Mucosa of stomach (tissue), 1 donor: ENCODE measurements at regions not wholly inside any gene's neighbourhood (a gene's known extent, or its start where the extent isn't known, plus 50 kb on each side); places are given as distances from the start of the nearest gene placed in this dataset.

Experiments
- H3K27me3 ChIP-seq: one replicate; pipeline ENCODE4 v1.7.0; 2013; ENCODE audit warnings: mild to moderate bottlenecking, low read length; ENCODE audit not compliant: control insufficient read depth, insufficient read depth
- H3K36me3 ChIP-seq: one replicate; pipeline ENCODE4 v1.7.0; 2013; ENCODE audit warnings: low read length; ENCODE audit not compliant: control insufficient read depth, insufficient read depth
- H3K4me1 ChIP-seq: one replicate; pipeline ENCODE4 v1.7.0; 2013; ENCODE audit warnings: mild to moderate bottlenecking, low read length; ENCODE audit not compliant: control insufficient read depth, insufficient read depth
- H3K4me3 ChIP-seq: one replicate; pipeline ENCODE4 v1.7.0; 2013; ENCODE audit warnings: low read length
- H3K9ac ChIP-seq: one replicate; pipeline ENCODE4 v1.7.0; 2013; ENCODE audit warnings: mild to moderate bottlenecking, low read length, moderate library complexity
- H3K9me3 ChIP-seq: one replicate; pipeline ENCODE4 v1.7.0; 2013; ENCODE audit warnings: mild to moderate bottlenecking, low read length, moderate library complexity; ENCODE audit not compliant: control insufficient read depth
- donor health status: Pancreatic carcinoma.

DNA sequence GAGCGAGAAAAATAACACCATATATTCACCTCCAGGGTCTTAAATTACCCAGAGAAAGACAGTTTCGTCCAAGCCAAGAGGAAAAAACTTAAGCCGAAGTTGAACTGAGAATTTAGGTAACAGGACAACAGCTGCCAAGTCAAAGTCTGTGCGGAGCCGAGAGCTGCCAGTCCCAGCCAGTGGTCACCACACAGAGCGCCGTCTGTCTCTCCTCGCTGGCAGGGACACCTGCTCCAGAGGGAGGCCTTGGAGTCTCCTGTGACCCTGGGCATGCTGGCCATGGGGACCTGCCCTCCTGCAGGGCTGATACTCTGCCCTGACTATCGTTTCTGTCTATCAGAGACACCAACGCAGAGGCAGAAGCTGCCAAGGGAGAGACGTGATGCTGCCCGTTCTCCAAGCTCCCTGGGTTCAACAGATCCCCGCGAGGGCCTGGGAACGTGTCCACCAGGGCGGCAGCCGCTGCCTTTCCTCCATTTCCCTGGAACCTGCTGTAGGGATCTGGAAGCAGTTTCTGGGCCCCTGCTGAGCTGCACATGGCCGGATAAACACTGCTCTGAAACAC lies 341.3 kb downstream of the SMOC2 start:
- Histone ChIP-seq H3K4me3 (no peak overlapping the region), H3K9me3 (no peaks in the 10 kb centered on the region), H3K36me3 (no peaks in the 10 kb centered on the region), H3K9ac (no peak overlapping the region), H3K4me1 (no peaks in the 10 kb centered on the region), H3K27me3 (no peaks in the 10 kb centered on the region)

DNA sequence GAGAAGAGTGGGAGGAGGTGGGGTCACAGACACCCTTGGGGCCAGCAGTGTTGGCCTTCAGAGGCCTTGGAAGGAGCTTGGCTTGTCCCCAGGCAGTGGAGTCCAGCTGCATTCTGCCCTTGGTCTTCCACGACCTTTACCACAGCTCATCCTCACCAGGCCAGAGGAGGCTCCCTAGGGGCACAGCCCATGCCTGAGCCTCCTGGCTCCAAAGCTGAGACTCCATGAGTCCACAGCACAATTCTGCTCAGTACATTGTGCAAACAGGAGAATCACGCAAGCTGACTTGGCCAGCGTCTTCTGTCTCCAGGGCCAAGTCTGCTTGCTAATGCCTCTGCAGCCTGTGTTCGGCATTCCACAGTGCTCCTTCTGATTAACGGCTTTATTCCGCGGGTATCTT lies 337.2 kb downstream of the SMOC2 start:
- Histone ChIP-seq H3K4me3 (no peak overlapping the region), H3K9ac (no peak overlapping the region), H3K4me1 (no peaks in the 10 kb centered on the region), H3K27me3 (no peaks in the 10 kb centered on the region), H3K9me3 (no peaks in the 10 kb centered on the region), H3K36me3 (no peaks in the 10 kb centered on the region)

DNA sequence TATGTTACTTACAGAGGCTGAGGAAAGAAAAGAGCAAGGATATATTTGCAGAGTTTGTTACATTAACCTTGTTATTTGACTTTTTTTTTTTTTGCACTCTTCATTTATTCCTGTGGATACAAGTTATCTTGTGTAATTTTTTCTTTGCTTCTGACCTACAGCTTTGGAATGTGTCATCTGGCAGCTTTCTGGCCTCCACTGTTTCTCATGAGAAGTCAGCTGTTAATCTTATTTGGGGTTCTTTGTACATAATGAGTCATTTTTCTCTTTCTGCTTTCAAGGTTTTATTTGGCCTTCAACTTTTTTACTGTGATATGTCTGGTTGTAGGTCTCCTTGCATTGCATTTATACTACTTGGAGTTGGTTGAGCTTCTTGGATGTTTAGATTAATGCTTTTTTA lies 333.4 kb downstream of the SMOC2 start:
- no peaks in the 10 kb centered on the region for H3K36me3 ChIP-seq
- H3K27me3 ChIP-seq, result no peaks in the 10 kb centered on the region
- no peak overlapping the region for H3K4me3 ChIP-seq
- H3K9me3 ChIP-seq, result no peaks in the 10 kb centered on the region
- H3K9ac ChIP-seq, result no peak overlapping the region
- no peaks in the 10 kb centered on the region for H3K4me1 ChIP-seq

DNA sequence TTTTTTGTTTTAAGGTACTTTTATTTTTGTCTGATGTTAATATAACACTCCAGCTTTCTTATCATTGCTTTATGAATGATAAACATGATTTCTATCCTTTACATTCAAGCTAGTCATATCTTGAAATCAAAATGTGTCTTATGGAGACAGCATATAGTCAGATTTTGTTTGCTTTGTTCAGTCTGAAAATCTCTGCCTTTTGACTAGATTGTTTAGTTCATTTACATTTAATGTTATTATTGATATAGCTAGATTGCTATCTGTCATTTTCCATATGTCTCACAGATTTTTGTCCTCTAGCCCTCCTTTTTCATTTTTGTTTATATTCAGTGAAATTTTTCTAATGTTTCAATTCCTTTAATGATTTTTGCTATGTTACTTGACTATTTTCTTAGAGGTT lies 332.8 kb downstream of the SMOC2 start:
- H3K36me3 ChIP-seq, result no peaks in the 10 kb centered on the region
- no peaks in the 10 kb centered on the region for H3K4me1 ChIP-seq
- H3K4me3 ChIP-seq, result no peak overlapping the region
- H3K9me3 ChIP-seq, result no peaks in the 10 kb centered on the region
- H3K27me3 ChIP-seq, result no peaks in the 10 kb centered on the region
- H3K9ac ChIP-seq, result no peak overlapping the region

DNA sequence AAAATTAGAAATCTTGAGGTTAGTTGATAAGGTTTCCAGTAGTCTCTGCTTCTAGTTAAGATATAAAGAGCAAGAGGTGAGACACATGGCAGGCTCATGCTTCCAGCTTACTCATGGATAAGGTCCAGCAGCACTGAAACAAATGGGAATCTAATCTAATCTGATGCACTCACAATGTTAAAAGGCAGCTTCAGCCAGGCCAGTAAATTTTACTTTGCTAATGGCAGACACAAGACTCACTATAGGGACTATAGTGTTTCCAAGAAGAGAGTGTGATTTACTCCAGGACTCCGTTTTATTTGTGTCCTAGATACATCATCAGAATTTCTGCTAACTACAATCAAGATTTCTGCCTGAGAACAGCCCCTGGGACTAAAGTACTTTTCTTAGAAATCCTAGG lies 324.8 kb downstream of the SMOC2 start:
- Histone ChIP-seq H3K36me3 (no peaks in the 10 kb centered on the region), H3K4me1 (no peaks in the 10 kb centered on the region), H3K9ac (no peak overlapping the region), H3K27me3 (no peaks in the 10 kb centered on the region), H3K4me3 (no peak overlapping the region), H3K9me3 (no peaks in the 10 kb centered on the region)

DNA sequence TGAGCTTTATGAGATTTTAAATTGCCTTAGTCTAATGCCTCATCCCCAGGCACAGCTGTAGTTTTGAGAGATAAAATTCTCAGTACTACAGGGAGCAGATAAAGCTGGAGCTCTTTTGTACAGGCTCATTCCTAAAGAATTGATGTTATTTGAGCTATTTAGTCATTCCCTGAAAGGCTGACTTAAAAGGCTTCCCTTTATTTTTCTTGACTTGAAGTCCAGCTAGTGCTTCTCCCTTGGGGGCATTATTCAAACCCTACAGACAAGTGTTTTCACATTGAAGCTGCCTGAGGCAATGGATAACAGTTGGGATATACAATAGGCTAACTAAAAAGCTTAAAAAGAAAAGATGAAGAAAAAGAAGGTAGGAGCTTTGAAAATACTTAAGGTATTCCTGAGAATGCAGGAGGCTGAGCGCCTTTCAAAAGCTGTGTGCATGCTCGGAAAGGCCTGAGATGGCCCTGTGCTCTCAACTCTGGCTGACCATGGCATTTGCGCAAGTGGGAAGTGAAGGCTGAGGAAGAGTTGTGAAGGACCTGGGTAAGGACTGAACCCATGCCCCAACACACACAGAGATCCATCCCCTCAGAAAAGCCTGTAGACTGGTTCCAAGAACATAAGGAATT lies 315.1 kb downstream of the SMOC2 start:
- H3K4me1 ChIP-seq, result no peaks in the 10 kb centered on the region

DNA sequence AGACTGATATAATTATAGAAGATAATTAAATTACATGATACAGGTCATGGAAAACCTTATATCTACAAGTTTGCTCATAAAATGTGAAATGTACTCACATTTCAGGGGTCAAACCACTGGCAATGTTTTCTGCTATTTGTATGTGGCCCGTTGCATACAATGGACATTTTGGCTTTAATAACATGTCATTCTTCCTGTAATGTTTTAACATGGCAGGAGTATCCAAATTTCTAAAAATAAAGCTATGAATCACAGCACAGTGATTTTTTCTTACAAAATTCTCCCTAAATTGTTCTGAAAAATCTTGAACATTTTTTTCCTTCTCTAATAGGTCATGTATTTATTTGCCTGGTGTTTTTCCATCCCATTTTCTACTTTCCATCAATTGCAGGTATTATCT lies 305.7 kb downstream of the SMOC2 start:
- no peak overlapping the region for H3K9ac ChIP-seq
- H3K36me3 ChIP-seq, result no peaks in the 10 kb centered on the region
- H3K27me3 ChIP-seq, result no peaks in the 10 kb centered on the region
- H3K9me3 ChIP-seq, result no peaks in the 10 kb centered on the region
- H3K4me1 ChIP-seq, result no peaks in the 10 kb centered on the region
- H3K4me3 ChIP-seq, result no peak overlapping the region

More for the DNA sequence above, 315.1 kb downstream of the SMOC2 start:
- Histone ChIP-seq H3K9me3 (no peaks in the 10 kb centered on the region), H3K36me3 (no peaks in the 10 kb centered on the region), H3K9ac (no peak overlapping the region), H3K27me3 (no peaks in the 10 kb centered on the region), H3K4me3 (no peak overlapping the region)

DNA sequence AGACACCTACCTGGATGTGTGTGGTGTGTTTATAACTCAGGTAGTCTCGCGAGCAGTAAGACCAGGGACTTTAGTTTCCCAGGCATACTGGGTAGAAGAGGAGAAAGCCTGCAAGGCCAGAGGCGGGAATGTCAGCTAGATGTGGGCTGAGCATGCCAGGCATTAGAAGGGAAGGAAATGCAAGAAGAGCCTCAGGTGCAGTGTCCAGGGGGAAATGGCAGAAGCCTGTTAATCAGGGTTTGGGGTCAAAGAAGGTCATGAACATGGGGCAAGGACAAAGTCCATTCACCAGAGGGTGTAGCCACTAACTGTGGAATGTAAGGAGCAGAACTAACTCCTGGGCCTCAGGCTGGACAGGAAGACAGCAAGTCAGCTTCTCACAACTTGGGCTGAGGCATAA lies 305.0 kb downstream of the SMOC2 start:
- no peaks in the 10 kb centered on the region for H3K27me3 ChIP-seq
- H3K4me3 ChIP-seq, result no peak overlapping the region
- H3K9me3 ChIP-seq, result no peaks in the 10 kb centered on the region
- H3K9ac ChIP-seq, result no peak overlapping the region
- no peaks in the 10 kb centered on the region for H3K36me3 ChIP-seq
- no peaks in the 10 kb centered on the region for H3K4me1 ChIP-seq

DNA sequence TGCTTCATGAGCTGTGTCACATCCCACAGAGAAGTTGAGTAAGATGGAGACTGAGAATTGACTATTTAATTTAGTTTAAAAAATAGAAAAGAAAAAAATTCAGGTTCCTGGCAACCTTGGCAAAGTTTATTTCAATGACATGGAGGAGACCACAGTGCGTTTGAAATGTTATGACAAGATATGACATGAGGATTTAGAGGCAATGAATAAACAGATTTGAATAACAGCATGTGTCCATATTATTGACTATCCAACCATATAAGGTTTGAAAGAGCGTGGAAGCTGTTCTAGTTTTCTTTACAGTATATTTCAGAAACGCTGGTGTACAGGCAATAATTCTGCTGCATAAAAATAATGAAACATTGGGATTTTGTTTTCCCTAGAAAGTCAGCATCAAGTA lies 303.9 kb downstream of the SMOC2 start:
- H3K9me3 ChIP-seq, result no peaks in the 10 kb centered on the region
- no peaks in the 10 kb centered on the region for H3K36me3 ChIP-seq
- H3K4me3 ChIP-seq, result no peak overlapping the region
- no peaks in the 10 kb centered on the region for H3K4me1 ChIP-seq
- H3K9ac ChIP-seq, result no peak overlapping the region
- no peaks in the 10 kb centered on the region for H3K27me3 ChIP-seq

DNA sequence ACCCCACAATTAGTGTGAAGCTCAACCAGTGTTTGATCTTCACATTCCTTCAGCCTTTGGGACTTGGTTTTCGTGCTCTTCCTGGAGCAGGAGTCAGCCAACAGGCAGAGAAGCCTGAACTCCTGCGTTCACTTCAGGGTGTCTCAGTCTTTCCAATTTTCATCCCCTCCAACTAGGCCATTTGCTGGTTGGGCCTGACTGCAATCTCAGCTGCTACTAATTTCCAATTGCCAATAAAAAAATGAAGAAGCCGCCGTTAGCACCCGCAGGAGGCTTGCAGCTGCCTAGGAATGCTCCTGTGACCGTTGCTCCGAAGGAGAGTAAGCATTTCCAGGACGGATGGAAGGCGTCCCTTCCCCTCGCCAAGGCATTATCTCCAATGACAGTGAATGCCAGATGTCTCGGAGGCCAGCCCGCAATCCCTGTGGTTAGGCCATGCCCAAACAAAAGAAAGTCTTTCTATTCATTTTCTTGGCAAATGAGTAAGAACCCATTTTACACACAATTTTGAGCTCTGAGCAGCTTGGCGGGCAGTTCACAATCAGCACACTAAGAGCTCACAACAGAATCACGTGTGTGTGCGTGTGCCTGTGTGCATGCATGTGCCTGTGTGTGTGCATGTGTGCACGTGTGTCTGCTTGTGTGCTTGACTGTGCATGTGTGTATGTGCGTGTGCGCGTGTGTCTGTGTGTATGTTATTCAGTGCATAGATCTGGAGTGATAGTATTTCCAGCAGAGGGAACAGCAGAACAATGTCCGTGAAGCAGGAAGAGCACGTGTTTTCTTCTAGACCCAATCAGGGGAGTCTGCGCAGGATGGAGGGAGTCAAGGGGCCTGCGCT lies 301.2 kb downstream of the SMOC2 start:
- Histone ChIP-seq H3K9me3 (no peaks in the 10 kb centered on the region), H3K36me3 (no peaks in the 10 kb centered on the region), H3K9ac (no peak overlapping the region), H3K4me3 (no peak overlapping the region), H3K4me1 (no peaks in the 10 kb centered on the region), H3K27me3 (no peaks in the 10 kb centered on the region)

DNA sequence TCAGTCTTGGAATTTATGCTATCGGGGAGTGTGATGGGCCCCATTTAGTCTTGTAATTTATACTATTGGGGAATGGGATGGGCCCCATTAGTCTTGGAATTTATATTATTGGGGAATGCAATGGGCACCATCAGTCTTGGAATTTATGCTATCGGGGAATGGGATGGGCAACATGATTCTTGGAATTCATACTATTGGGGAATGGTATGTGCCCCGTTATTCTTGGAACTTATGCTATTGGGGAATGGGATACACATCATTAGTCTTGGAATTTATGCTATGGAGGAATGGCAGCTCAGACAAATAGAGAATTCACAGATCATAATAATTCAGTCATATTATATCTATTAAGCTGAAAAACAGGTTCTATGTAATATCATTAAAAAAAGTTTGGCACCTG lies 300.3 kb downstream of the SMOC2 start:
- Histone ChIP-seq H3K36me3 (no peaks in the 10 kb centered on the region), H3K4me3 (no peak overlapping the region), H3K27me3 (no peaks in the 10 kb centered on the region), H3K9me3 (no peaks in the 10 kb centered on the region), H3K9ac (no peak overlapping the region), H3K4me1 (no peaks in the 10 kb centered on the region)

DNA sequence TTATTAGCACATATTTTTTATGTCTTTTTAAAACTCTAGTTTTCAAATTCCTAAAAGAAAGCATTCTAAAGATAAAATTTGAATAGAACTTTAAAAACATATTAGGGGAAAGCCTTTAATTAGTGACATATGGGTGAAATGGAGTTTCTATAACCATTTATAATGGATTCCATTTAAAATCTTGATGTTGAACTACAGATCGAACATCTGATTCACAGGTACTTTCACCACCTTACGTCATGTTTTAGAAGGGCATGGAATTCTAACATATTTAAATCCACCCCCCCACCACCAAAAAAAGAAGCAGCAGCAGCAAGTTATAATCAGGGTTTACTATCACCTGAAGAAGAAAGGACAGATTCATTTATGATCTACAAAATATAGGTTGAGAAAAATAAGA lies 298.4 kb downstream of the SMOC2 start:
- no peak overlapping the region for H3K4me3 ChIP-seq
- no peaks in the 10 kb centered on the region for H3K36me3 ChIP-seq
- H3K27me3 ChIP-seq, result no peaks in the 10 kb centered on the region
- no peaks in the 10 kb centered on the region for H3K4me1 ChIP-seq
- no peak overlapping the region for H3K9ac ChIP-seq
- H3K9me3 ChIP-seq, result no peaks in the 10 kb centered on the region
